Activated CD8-positive, alpha-beta memory T cell treated with anti-CD3 and anti-CD28 coated beads, Interleukin-2, amount 50 U/mL, for 24 hours (primary cell): ENCODE measurements at regions not wholly inside any gene's neighbourhood (a gene's known extent, or its start where the extent isn't known, plus 50 kb on each side); places are given as distances from the start of the nearest gene placed in this dataset.
"Not testable (repeated sequence)": the region's sequence is repeated elsewhere in the genome, so short reads cannot be mapped to it uniquely, and the experiment has no call there.

Experiments
- DNase-seq: peaks from one replicate; pipeline ENCODE4 v3.0.0-alpha.2; 2020; ENCODE audit errors: extremely low read depth

- DNase-seq: no peak
Observed at GRCh38 chrX:53883196-53883595, 161.1 kb downstream of the PHF8 start.

- no peak for DNase-seq
Observed at GRCh38 chrX:53882331-53882730, 161.9 kb downstream of the PHF8 start.

DNA sequence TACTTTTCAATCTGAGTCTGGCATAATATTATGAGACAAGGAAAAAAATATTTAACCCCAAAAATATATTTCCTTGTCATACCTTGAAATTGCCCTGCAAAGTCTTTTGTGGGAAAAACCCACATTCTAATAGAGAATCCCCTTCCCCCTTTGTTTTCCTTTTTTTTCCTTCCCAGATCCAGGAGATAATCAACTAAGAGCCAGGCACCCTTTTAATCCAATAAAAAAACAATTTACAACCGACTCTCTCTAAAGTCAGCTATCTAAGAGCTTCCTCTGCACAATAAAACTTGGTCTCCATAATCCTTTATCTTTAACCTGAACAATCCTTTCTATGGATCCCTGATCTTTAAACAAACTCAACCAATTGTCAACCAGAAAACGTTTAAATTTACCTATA lies 163.5 kb downstream of the PHF8 start:
- not testable (repeated sequence) for DNase-seq

DNA sequence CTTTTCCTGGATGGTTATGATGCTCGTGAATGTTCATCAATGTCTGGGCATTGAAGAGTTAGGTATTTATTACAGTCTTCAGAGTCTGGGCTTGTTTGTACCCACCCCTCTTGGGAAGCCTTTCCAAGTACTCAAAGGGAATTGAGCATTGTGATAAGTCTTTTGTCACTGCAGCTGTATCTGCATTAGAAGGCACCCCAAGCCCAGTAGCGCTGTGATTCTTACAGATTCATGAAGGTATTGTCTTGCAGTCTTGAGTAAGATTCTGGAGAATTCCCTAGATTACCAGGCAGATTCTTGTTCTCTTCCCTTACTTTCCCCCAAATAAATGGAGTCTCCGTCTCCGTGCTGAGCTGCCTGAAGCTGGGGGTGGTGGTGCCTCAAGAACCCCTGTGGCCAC lies 173.4 kb upstream of the HUWE1 start:
- no peak for DNase-seq

- peak; percentile 4 for DNase-seq
Observed at GRCh38 chrX:53831662-53832635, 145.4 kb upstream of the HUWE1 start.

DNA sequence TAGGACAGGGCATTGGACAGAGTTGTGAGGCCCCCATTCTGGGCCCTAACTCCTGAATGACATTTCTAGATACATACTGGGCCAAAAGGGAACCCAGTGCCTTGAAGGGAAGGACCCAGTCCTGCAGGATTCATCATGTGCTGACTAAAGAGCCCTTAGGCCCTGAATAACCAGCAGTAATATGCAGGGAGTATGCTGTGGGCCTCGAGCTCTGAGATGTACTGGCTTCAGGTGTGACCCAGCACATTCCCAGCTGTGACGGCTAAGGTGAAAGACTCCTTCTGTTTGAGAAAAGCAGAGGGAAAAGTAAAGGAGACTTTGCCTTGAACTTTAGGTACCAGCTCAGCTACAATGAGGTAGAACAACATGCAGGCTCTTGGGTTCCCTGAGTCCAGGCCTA lies 138.2 kb upstream of the HUWE1 start:
- no peak for DNase-seq

DNA sequence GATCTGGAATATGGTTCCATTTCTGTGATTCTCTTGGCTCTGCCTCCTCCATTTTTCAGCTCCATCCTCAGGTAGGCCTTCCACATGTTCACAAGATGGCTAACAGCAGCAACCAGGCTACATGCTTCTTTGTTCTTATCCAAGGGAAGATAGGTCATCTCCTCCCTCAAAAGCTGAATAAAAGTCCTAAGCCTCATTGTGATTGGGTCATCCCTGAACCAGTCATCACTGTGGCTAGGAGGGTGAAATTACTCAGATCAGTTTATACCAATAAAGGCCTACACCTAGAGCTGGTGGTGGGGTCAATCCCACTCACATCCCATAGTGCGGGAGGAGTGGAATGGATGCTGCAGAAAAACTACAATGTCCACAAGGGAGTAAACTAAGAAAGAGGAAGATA lies 131.6 kb upstream of the HUWE1 start:
- DNase-seq: not testable (repeated sequence)

- DNase-seq: no peak
Observed at GRCh38 chrX:53817548-53817947, 131.0 kb upstream of the HUWE1 start.

- no peak for DNase-seq
Observed at GRCh38 chrX:53813670-53814440, 127.3 kb upstream of the HUWE1 start.

- no peak for DNase-seq
Observed at GRCh38 chrX:53798281-53798680, 111.8 kb upstream of the HUWE1 start.

DNA sequence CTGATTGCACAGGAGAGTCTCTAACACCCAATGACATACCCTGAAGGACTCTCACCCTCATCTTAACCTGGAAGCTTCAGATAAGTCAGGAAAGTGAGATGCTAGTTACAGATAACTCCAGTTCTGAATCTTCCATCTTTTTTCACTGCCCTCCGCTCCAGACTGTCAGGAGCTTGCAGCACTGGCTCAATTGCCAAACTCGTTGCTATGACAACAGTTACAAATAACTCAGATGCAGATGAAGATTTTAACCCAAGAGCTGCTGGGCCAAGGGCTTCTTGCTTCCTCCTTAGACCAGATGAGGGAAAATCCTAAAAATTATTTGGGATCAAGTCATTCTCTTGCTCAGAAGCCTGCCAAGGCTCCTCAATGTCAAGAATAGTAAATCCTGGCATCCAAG lies 109.1 kb upstream of the HUWE1 start:
- no peak for DNase-seq

DNA sequence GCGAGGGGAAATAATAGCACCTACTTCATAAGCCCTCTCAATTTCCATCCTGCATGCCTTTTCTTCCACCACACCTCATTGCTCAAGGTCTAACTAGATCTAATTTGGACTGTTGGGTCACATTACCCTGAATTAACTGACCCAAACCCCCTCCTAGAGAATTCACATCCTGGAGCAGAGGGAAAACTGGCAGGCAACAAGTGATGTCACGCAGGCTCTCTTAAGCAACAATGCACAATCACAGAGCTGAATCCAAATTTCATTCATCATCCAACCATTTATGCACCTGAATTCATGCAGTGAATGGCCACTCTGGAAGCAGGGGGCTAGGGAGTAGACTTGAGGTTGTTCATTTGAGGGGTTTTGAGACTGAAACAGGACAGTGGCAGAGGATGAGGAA lies 107.7 kb upstream of the HUWE1 start:
- no peak for DNase-seq

- no peak for DNase-seq
Observed at GRCh38 chrX:53768865-53769264, 82.3 kb upstream of the HUWE1 start.

DNA sequence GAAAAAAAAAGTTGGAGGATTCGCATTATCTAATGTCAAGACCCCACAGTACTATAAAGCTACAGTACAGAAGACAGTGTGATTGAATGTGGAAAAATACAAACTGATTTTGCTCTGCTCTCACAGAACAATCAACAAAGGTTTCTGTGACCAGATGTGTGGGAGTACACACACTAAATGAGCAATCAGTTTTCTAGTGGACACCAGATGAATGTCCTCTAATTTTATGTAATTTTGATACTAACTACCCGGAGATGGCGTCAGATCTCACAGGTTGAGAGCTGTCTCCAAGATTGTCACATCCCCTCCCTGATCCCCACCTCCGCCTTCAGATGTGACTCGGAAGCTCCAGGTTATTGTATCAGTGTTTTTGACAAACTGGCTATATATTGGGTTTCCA lies 81.9 kb upstream of the HUWE1 start:
- DNase-seq: no peak

DNA sequence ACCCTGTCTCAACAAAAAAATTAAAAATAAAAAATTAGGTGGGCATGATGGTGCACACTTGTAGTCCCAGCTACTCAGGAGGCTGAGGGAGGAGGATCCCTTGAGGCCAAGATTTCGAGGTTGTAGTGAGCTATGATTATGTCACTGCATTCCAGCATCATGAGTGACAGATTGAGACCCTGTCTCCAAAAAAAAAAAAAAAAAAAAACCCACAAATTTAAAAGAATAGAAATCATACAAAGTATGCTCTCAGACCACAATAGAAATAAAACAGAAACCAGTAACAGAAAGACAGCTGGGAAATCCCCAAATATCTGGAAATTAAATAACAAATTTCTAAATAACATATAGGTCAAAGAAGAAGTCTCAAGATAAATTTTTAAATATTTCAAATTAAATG lies 81.0 kb upstream of the HUWE1 start:
- no peak for DNase-seq

- not testable (repeated sequence) for DNase-seq
Observed at GRCh38 chrX:53757181-53757580, 70.7 kb upstream of the HUWE1 start.

GRCh38 chrX:53746718-53747117 lies 60.2 kb upstream of the HUWE1 start:
- no peak for DNase-seq

- DNase-seq: no peak
Observed at GRCh38 chrX:53743244-53743643, 56.7 kb upstream of the HUWE1 start.

GRCh38 chrX:53738370-53738906 lies 51.9 kb upstream of the HUWE1 start:
- no peak for DNase-seq
